Esophagus muscularis mucosa (tissue), 3 donors: ENCODE measurements at regions not wholly inside any gene's neighbourhood (a gene's known extent, or its start where the extent isn't known, plus 50 kb on each side); places are given as distances from the start of the nearest gene placed in this dataset.

Source experiments
- POLR2A ChIP-seq: fragments of 450-650 bp; IDR thresholded peaks from one replicate; pipeline ENCODE4 v1.6.1; 2017; ENCODE audit warnings: antibody characterized with exemption, moderate library complexity, mild to moderate bottlenecking, low read depth
- POLR2AphosphoS5 ChIP-seq, 2 donors: sonication (generic); formaldehyde crosslinking; IDR thresholded peaks; one replicate each; pipeline ENCODE4 v1.6.1; 2017; ENCODE audit warnings: antibody characterized with exemption in 2 of 2
- TF ChIP-seq, protein P1 (sequence below), 3 experiments: fragments of 200-600 bp in 2 of 3; fragments of 450-650 bp in 1 of 3; sonication (generic) in 2 of 3; IDR thresholded peaks; one replicate each; pipeline ENCODE4 v1.5.1; 2017 to 2019; ENCODE audit warnings: antibody characterized with exemption in 3 of 3, mild to moderate bottlenecking in 2 of 3, moderate library complexity in 1 of 3

GRCh38 chr11:72491001-72491400 lies 56.7 kb upstream of the CLPB start:
- TF ChIP-seq, protein P1, sequence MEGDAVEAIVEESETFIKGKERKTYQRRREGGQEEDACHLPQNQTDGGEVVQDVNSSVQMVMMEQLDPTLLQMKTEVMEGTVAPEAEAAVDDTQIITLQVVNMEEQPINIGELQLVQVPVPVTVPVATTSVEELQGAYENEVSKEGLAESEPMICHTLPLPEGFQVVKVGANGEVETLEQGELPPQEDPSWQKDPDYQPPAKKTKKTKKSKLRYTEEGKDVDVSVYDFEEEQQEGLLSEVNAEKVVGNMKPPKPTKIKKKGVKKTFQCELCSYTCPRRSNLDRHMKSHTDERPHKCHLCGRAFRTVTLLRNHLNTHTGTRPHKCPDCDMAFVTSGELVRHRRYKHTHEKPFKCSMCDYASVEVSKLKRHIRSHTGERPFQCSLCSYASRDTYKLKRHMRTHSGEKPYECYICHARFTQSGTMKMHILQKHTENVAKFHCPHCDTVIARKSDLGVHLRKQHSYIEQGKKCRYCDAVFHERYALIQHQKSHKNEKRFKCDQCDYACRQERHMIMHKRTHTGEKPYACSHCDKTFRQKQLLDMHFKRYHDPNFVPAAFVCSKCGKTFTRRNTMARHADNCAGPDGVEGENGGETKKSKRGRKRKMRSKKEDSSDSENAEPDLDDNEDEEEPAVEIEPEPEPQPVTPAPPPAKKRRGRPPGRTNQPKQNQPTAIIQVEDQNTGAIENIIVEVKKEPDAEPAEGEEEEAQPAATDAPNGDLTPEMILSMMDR (IDR thresholded peaks at IDR 0.05) = no peak
- TF ChIP-seq POLR2AphosphoS5 (IDR thresholded peaks at IDR 0.05) (no peak), POLR2A (no peak)
